CD4-positive, alpha-beta memory T cell (primary cell): ENCODE measurements at regions not wholly inside any gene's neighbourhood (a gene's known extent, or its start where the extent isn't known, plus 50 kb on each side); places are given as distances from the start of the nearest gene placed in this dataset.

Experiments used
- CTCF ChIA-PET: fragments of 350-600 bp; sonication (Branson Sonifier 250); formaldehyde crosslinking; loops from one replicate; lab custom pipeline; 2021; ENCODE audit warnings: inconsistent platforms; ENCODE audit not compliant: partially characterized antibody; lab: Charles Lee
- POLR2A ChIA-PET: fragments of 350-600 bp; sonication (Branson Sonifier 250); formaldehyde crosslinking; loops from one replicate; lab custom pipeline; 2021; ENCODE audit not compliant: partially characterized antibody; lab: Charles Lee
- DNase-seq, 5 donors: peaks; one replicate each; pipeline versions ENCODE4 v3.0.0 to v3.0.0-alpha.2; 2020 to 2022; ENCODE audit warnings: mixed read lengths in 1 of 5
- H3K27ac ChIP-seq: one replicate; pipeline ENCODE4 v1.7.0; 2013; ENCODE audit warnings: low read depth, low read length
- H3K27me3 ChIP-seq: 2 replicates; pipeline ENCODE4 v1.7.0; 2013; ENCODE audit warnings: mild to moderate bottlenecking, low read length, moderate library complexity; ENCODE audit not compliant: insufficient read depth
- H3K36me3 ChIP-seq: 2 replicates; pipeline ENCODE4 v1.7.0; 2013; ENCODE audit warnings: mild to moderate bottlenecking, low read length, moderate library complexity; ENCODE audit not compliant: insufficient read depth
- H3K4me1 ChIP-seq: 2 replicates; pipeline ENCODE4 v1.7.0; 2013; ENCODE audit warnings: mild to moderate bottlenecking, low read length, moderate library complexity; ENCODE audit not compliant: insufficient read depth
- H3K4me3 ChIP-seq, 2 donors: one replicate each; pipeline ENCODE4 v1.7.0; 2013; ENCODE audit warnings: low read length in 2 of 2, mild to moderate bottlenecking in 1 of 2
- H3K9me3 ChIP-seq, 2 donors: one replicate each; pipeline ENCODE4 v1.7.0; 2013; ENCODE audit warnings: low read length in 2 of 2, control low read depth in 1 of 2; ENCODE audit not compliant: control insufficient read depth in 1 of 2
- H3K27ac Mint-ChIP-seq, 7 donors: one replicate each; pipeline ENCODE4 v1.8.0; 2020 to 2021; ENCODE audit warnings: mixed read lengths in 7 of 7, mild to moderate bottlenecking in 6 of 7, inconsistent platforms in 3 of 7, moderate library complexity in 3 of 7
- H3K27me3 Mint-ChIP-seq, 2 donors: one replicate each; pipeline ENCODE4 v1.8.0; 2020 to 2021; ENCODE audit warnings: mixed read lengths in 2 of 2
- H3K36me3 Mint-ChIP-seq, 2 donors: one replicate each; pipeline ENCODE4 v1.8.0; 2020 to 2021; ENCODE audit warnings: mixed read lengths in 2 of 2, inconsistent platforms in 1 of 2, mild to moderate bottlenecking in 1 of 2
- H3K4me1 Mint-ChIP-seq, 4 donors: one replicate each; pipeline ENCODE4 v1.8.0; 2020 to 2021; ENCODE audit warnings: mixed read lengths in 4 of 4, mild to moderate bottlenecking in 1 of 4
- H3K4me3 Mint-ChIP-seq, 8 donors: one replicate each; pipeline ENCODE4 v1.8.0; 2020 to 2021; ENCODE audit warnings: mixed read lengths in 8 of 8, mild to moderate bottlenecking in 7 of 8, moderate library complexity in 6 of 8, inconsistent platforms in 3 of 8
- H3K9me3 Mint-ChIP-seq, 8 donors: one replicate each; pipeline ENCODE4 v1.8.0; 2020 to 2021; ENCODE audit warnings: mixed read lengths in 8 of 8, mild to moderate bottlenecking in 5 of 8, inconsistent platforms in 3 of 8, moderate library complexity in 1 of 8
- intact Hi-C: fragments of 100-400 bp; cut with micrococcal nuclease; formaldehyde crosslinking; loops from one replicate; pipeline ENCODE4 v1.15.1; 2023

DNA sequence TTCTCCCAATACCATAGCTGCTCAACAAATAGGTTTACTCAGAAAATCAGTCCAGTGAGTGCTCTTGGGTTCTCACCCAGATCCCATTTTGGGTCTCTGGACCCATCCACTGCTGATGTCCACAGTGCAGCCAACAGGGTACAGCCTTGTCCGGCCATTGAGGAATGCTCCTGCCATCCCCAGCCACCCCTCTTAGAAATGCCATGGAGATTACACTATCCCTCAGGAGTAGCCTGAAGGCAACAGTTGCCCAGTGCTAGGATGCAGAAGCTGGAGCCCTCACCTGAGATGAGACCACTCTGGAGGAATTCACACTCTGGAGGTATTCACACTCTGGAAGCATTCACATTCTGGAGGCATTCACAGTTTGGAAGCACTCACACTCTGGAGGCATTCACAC, 958.8 kb upstream of the TMEM132C start:
- no peaks in the 10 kb centered on the region for H3K4me1 ChIP-seq
- H3K9me3 ChIP-seq = no peaks in the 10 kb centered on the region
- H3K36me3 ChIP-seq = no peaks in the 10 kb centered on the region
- peaks cover 0 to 6% (median 0%) of the 10 kb centered on the region in 8 donors for H3K9me3 Mint-ChIP-seq
- peaks cover 6 to 16% of the 10 kb centered on the region in 2 donors for H3K27me3 Mint-ChIP-seq
- H3K27ac Mint-ChIP-seq = no peak overlapping the region
- intact Hi-C loops = no loop called here
- H3K4me1 Mint-ChIP-seq = no peaks in the 10 kb centered on the region
- no peak overlapping the region for H3K27ac ChIP-seq
- no peaks in the 10 kb centered on the region for H3K36me3 Mint-ChIP-seq
- H3K4me3 ChIP-seq = no peak overlapping the region
- ChIA-PET POLR2A (no interaction called here), CTCF (no interaction called here)
- no peaks in the 10 kb centered on the region for H3K27me3 ChIP-seq
- no peak overlapping the region for H3K4me3 Mint-ChIP-seq
- no peak for DNase-seq

GRCh38 chr12:127310548-127310947, 956.4 kb upstream of the TMEM132C start:
- Histone ChIP-seq H3K4me3 (no peak overlapping the region), H3K27ac (no peak overlapping the region), H3K36me3 (no peaks in the 10 kb centered on the region), H3K9me3 (no peaks in the 10 kb centered on the region), H3K27me3 (no peaks in the 10 kb centered on the region), H3K4me1 (no peaks in the 10 kb centered on the region)
- Mint-ChIP-seq H3K9me3 (peaks cover 0 to 7% (median 3%) of the 10 kb centered on the region in 8 donors), H3K27me3 (peaks cover 6 to 19% of the 10 kb centered on the region in 2 donors), H3K27ac (no peak overlapping the region), H3K4me3 (no peak overlapping the region), H3K4me1 (no peaks in the 10 kb centered on the region), H3K36me3 (no peaks in the 10 kb centered on the region)
- no peak for DNase-seq
- intact Hi-C loops = no loop called here
- POLR2A ChIA-PET = no interaction called here
- CTCF ChIA-PET = no interaction called here

- no peak overlapping the region for H3K4me3 Mint-ChIP-seq
- no peak for DNase-seq
- ChIA-PET CTCF (no interaction called here), POLR2A (no interaction called here)
- intact Hi-C loops = no loop called here
- H3K27me3 Mint-ChIP-seq = peaks cover 6 to 18% of the 10 kb centered on the region in 2 donors
- H3K36me3 Mint-ChIP-seq = no peaks in the 10 kb centered on the region
- Histone ChIP-seq H3K4me3 (no peak overlapping the region), H3K27me3 (no peaks in the 10 kb centered on the region), H3K27ac (no peak overlapping the region), H3K36me3 (no peaks in the 10 kb centered on the region), H3K4me1 (no peaks in the 10 kb centered on the region), H3K9me3 (no peaks in the 10 kb centered on the region)
- H3K4me1 Mint-ChIP-seq = no peaks in the 10 kb centered on the region
- H3K27ac Mint-ChIP-seq = no peak overlapping the region
- peaks cover 0 to 9% (median 3%) of the 10 kb centered on the region in 8 donors for H3K9me3 Mint-ChIP-seq
Observed at GRCh38 chr12:127311720-127312364, 955.1 kb upstream of the TMEM132C start.

GRCh38 chr12:127324681-127325080, 942.3 kb upstream of the TMEM132C start:
- peak overlapping the region in 1 of 7 donors; percentile 13 for H3K27ac Mint-ChIP-seq
- intact Hi-C loops = no loop called here
- H3K4me3 Mint-ChIP-seq = no peak overlapping the region
- POLR2A ChIA-PET = no interaction called here
- Histone ChIP-seq H3K36me3 (no peaks in the 10 kb centered on the region), H3K4me1 (no peaks in the 10 kb centered on the region), H3K4me3 (no peak overlapping the region), H3K27me3 (no peaks in the 10 kb centered on the region), H3K27ac (no peak overlapping the region), H3K9me3 (no peaks in the 10 kb centered on the region)
- DNase-seq = no peak
- H3K4me1 Mint-ChIP-seq = no peaks in the 10 kb centered on the region
- CTCF ChIA-PET = no interaction called here
- peaks cover 0 to 4% (median 0%) of the 10 kb centered on the region in 8 donors for H3K9me3 Mint-ChIP-seq
- no peaks in the 10 kb centered on the region for H3K36me3 Mint-ChIP-seq
- H3K27me3 Mint-ChIP-seq = peaks cover 3 to 5% of the 10 kb centered on the region in 2 donors

- H3K4me3 Mint-ChIP-seq = no peak overlapping the region
- H3K36me3 ChIP-seq = no peaks in the 10 kb centered on the region
Observed at GRCh38 chr12:127327986-127328385, 939.0 kb upstream of the TMEM132C start.

DNA sequence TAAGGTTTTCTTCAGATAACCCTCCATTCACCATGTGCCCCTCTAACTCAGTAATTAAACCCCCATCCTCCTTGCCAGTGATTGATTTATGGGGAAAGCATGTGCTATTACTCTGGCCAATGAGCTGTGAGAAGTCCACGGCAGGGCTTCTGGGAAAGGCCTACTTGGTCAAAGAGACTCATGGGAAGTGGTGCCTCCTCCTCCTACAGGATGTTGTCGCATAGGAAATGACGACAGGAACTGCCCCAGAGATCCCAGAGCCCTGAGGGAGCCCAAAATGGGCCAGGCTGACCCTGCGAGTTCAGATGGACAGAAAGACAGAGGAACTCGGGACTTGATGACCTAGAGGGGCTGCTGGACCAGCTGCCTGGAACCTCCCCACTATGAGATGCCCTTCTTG, 938.1 kb upstream of the TMEM132C start:
- Mint-ChIP-seq H3K4me1 (no peaks in the 10 kb centered on the region), H3K4me3 (no peak overlapping the region), H3K27ac (no peak overlapping the region), H3K36me3 (no peaks in the 10 kb centered on the region), H3K9me3 (peaks cover 0 to 4% (median 0%) of the 10 kb centered on the region in 8 donors), H3K27me3 (peaks cover 3 to 5% of the 10 kb centered on the region in 2 donors)
- Histone ChIP-seq H3K27ac (no peak overlapping the region), H3K36me3 (no peaks in the 10 kb centered on the region), H3K27me3 (no peaks in the 10 kb centered on the region), H3K4me1 (no peaks in the 10 kb centered on the region), H3K9me3 (no peaks in the 10 kb centered on the region), H3K4me3 (no peak overlapping the region)
- CTCF ChIA-PET = no interaction called here
- DNase-seq = no peak
- POLR2A ChIA-PET = no interaction called here
- intact Hi-C loops = no loop called here

More at GRCh38 chr12:127327986-127328385, 939.0 kb upstream of the TMEM132C start:
- Histone ChIP-seq H3K4me3 (no peak overlapping the region), H3K9me3 (no peaks in the 10 kb centered on the region), H3K27me3 (no peaks in the 10 kb centered on the region), H3K27ac (no peak overlapping the region), H3K4me1 (no peaks in the 10 kb centered on the region)
- Mint-ChIP-seq H3K9me3 (peaks cover 0 to 4% (median 0%) of the 10 kb centered on the region in 8 donors), H3K27ac (no peak overlapping the region), H3K27me3 (peaks cover 3 to 5% of the 10 kb centered on the region in 2 donors), H3K36me3 (no peaks in the 10 kb centered on the region), H3K4me1 (no peaks in the 10 kb centered on the region)
- ChIA-PET POLR2A (no interaction called here), CTCF (no interaction called here)
- no peak for DNase-seq
- intact Hi-C loops = no loop called here

DNA sequence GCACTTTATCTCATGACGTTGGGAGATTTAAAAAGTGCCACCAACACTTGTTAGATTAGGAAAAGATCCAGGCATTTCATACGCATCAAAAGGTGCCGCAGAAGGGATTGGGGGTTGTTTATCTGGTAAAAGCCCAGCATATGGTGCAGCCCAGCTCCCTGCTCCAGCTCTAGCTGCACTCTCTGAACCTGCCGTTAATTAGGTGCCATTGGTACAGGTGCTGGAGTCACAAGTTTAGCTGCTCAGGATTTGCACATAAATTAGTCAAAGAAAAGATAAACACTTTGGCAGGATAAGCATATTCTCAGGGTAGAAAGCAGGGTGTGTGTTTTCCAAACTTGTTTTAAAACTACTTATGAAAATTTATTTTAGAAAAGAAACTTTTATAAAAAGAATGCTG, 932.6 kb upstream of the TMEM132C start:
- Histone ChIP-seq H3K27ac (no peak overlapping the region), H3K4me1 (no peaks in the 10 kb centered on the region), H3K36me3 (no peaks in the 10 kb centered on the region), H3K27me3 (no peaks in the 10 kb centered on the region), H3K9me3 (no peaks in the 10 kb centered on the region), H3K4me3 (no peak overlapping the region)
- POLR2A ChIA-PET = no interaction called here
- CTCF ChIA-PET = no interaction called here
- no peak overlapping the region for H3K27ac Mint-ChIP-seq
- intact Hi-C loops = no loop called here
- peaks cover 0 to 4% (median 0%) of the 10 kb centered on the region in 8 donors for H3K9me3 Mint-ChIP-seq
- no peak for DNase-seq
- no peak overlapping the region for H3K4me3 Mint-ChIP-seq
- H3K4me1 Mint-ChIP-seq = no peaks in the 10 kb centered on the region
- H3K36me3 Mint-ChIP-seq = no peaks in the 10 kb centered on the region
- H3K27me3 Mint-ChIP-seq = peaks cover 3 to 6% of the 10 kb centered on the region in 2 donors
